Upper lobe of right lung (tissue), 1 donor: ENCODE measurements at regions not wholly inside any gene's neighbourhood (a gene's known extent, or its start where the extent isn't known, plus 50 kb on each side); places are given as distances from the start of the nearest gene placed in this dataset.

Source experiments
- ATAC-seq: fragments of 200-7000 bp; cut with Tn5 transposase; one replicate; pipeline ENCODE4 v1.9.1; 2020; ENCODE audit warnings: mild to moderate bottlenecking, moderate library complexity
- DNase-seq: peaks from one replicate; pipeline ENCODE4 v3.0.0-alpha.2; 2020
- H3K27ac ChIP-seq: fragments of 200-600 bp; one replicate; pipeline ENCODE4 v1.8.0; 2022
- H3K27me3 ChIP-seq: fragments of 200-600 bp; one replicate; pipeline ENCODE4 v1.8.0; 2022; ENCODE audit warnings: mild to moderate bottlenecking
- H3K36me3 ChIP-seq: fragments of 200-600 bp; one replicate; pipeline ENCODE4 v1.8.0; 2022
- H3K4me1 ChIP-seq: fragments of 200-600 bp; one replicate; pipeline ENCODE4 v1.8.0; 2022
- H3K4me3 ChIP-seq: fragments of 200-600 bp; one replicate; pipeline ENCODE4 v1.8.0; 2022; ENCODE audit warnings: mild to moderate bottlenecking
- H3K9me3 ChIP-seq: fragments of 200-600 bp; one replicate; pipeline ENCODE4 v1.8.0; 2022
- CTCF ChIP-seq: fragments of 200-600 bp; IDR thresholded peaks from one replicate; pipeline ENCODE4 v1.8.0; 2022; ENCODE audit warnings: antibody characterized with exemption
- intact Hi-C: fragments of 100-400 bp; cut with DNase I; formaldehyde crosslinking; loops from one replicate; pipeline ENCODE4 v1.11.0; 2022
- donor health status: DM: no; HTN: yes; CAD: no; lungs with severe emphysema.

GRCh38 chrX:40272776-40273175 lies 175.0 kb upstream of the BCOR start:
- H3K4me3 ChIP-seq: no peak overlapping the region
- H3K36me3 ChIP-seq: no peaks in the 10 kb centered on the region
- no peak for DNase-seq
- no peaks in the 10 kb centered on the region for H3K9me3 ChIP-seq
- H3K4me1 ChIP-seq: no peaks in the 10 kb centered on the region
- H3K27me3 ChIP-seq: no peaks in the 10 kb centered on the region
- no peak for TF ChIP-seq CTCF
- H3K27ac ChIP-seq: no peak overlapping the region
- no peak for ATAC-seq
- intact Hi-C loops: no loop called here

- intact Hi-C loops: no loop called here
- H3K9me3 ChIP-seq: no peaks in the 10 kb centered on the region
- H3K27ac ChIP-seq: no peak overlapping the region
- no peaks in the 10 kb centered on the region for H3K4me1 ChIP-seq
- no peak overlapping the region for H3K4me3 ChIP-seq
- DNase-seq: no peak
- H3K36me3 ChIP-seq: no peaks in the 10 kb centered on the region
- TF ChIP-seq CTCF: no peak
- H3K27me3 ChIP-seq: no peaks in the 10 kb centered on the region
- no peak for ATAC-seq
Measured at GRCh38 chrX:40272141-40272540, 174.4 kb upstream of the BCOR start.

GRCh38 chrX:40268188-40268520 lies 170.4 kb upstream of the BCOR start:
- H3K27ac ChIP-seq: no peak overlapping the region
- no peak for TF ChIP-seq CTCF
- no peaks in the 10 kb centered on the region for H3K9me3 ChIP-seq

GRCh38 chrX:40267334-40268187 lies 169.8 kb upstream of the BCOR start:
- H3K36me3 ChIP-seq: no peaks in the 10 kb centered on the region
- H3K27ac ChIP-seq: peak overlapping the region; percentile 63
- DNase-seq (peak; percentile 58), ATAC-seq (no peak)
- H3K27me3 ChIP-seq: no peaks in the 10 kb centered on the region
- no peaks in the 10 kb centered on the region for H3K9me3 ChIP-seq
- H3K4me1 ChIP-seq: no peaks in the 10 kb centered on the region
- TF ChIP-seq CTCF: no peak
- intact Hi-C loops: no loop called here
- H3K4me3 ChIP-seq: peak overlapping the region; percentile 52

More at GRCh38 chrX:40268188-40268520, 170.4 kb upstream of the BCOR start:
- intact Hi-C loops: no loop called here
- Histone ChIP-seq H3K36me3 (no peaks in the 10 kb centered on the region), H3K27me3 (no peaks in the 10 kb centered on the region), H3K4me3 (no peak overlapping the region), H3K4me1 (no peaks in the 10 kb centered on the region)
- DNase-seq: no peak
- ATAC-seq: no peak

- peak; percentile 66 for TF ChIP-seq CTCF
- Histone ChIP-seq H3K27ac (peak overlapping the region; percentile 63), H3K36me3 (no peaks in the 10 kb centered on the region), H3K9me3 (no peaks in the 10 kb centered on the region), H3K4me3 (peak overlapping the region; percentile 52), H3K4me1 (no peaks in the 10 kb centered on the region), H3K27me3 (no peaks in the 10 kb centered on the region)
- DNase-seq: peak; percentile 86
- intact Hi-C loops: no loop called here
- ATAC-seq: peak; percentile 92
Measured at GRCh38 chrX:40266490-40267333, 169.0 kb upstream of the BCOR start.
